Nucleus accumbens (tissue), 56 donors: ENCODE measurements at regions not wholly inside any gene's neighbourhood (a gene's known extent, or its start where the extent isn't known, plus 50 kb on each side); places are given as distances from the start of the nearest gene placed in this dataset.

Experiments
- DNase-seq, 56 donors: peaks; one replicate each; lab custom pipeline; 2025; lab: John Stamatoyannopoulos, UW

GRCh38 chr1:214199585-214199984 lies 81.4 kb upstream of the SMYD2 start:
- DNase-seq: no peak

GRCh38 chr1:214202992-214203391 lies 78.0 kb upstream of the SMYD2 start:
- no peak for DNase-seq

- no peak for DNase-seq
These were observed 75.9 kb upstream of the SMYD2 start for GRCh38 chr1:214205053-214205452.

- peak in 2 of 56 donors; percentile 11 to 12 for DNase-seq
These were observed 72.5 kb upstream of the SMYD2 start for GRCh38 chr1:214208460-214208859.

- DNase-seq: peak in 2 of 56 donors; percentile 18 to 20
These were observed 71.6 kb upstream of the SMYD2 start for GRCh38 chr1:214209260-214209808.

- no peak for DNase-seq
These were observed 67.8 kb upstream of the SMYD2 start for GRCh38 chr1:214213136-214213535.

- DNase-seq: no peak
These were observed 66.1 kb upstream of the SMYD2 start for GRCh38 chr1:214214851-214215250.

- no peak for DNase-seq
These were observed 65.4 kb upstream of the SMYD2 start for GRCh38 chr1:214215583-214215982.

- DNase-seq: no peak
These were observed 64.9 kb upstream of the SMYD2 start for GRCh38 chr1:214216021-214216420.

- DNase-seq: no peak
These were observed 64.2 kb upstream of the SMYD2 start for GRCh38 chr1:214216779-214217178.

GRCh38 chr1:214219902-214220301 lies 61.1 kb upstream of the SMYD2 start:
- DNase-seq: no peak

- no peak for DNase-seq
These were observed 60.1 kb upstream of the SMYD2 start for GRCh38 chr1:214220891-214221290.

GRCh38 chr1:214224611-214225354 lies 56.2 kb upstream of the SMYD2 start:
- peak in 3 of 56 donors; percentile 4 to 14 (median 8) for DNase-seq

GRCh38 chr1:214228976-214229375 lies 52.0 kb upstream of the SMYD2 start:
- peak in 1 of 56 donors; percentile 10 for DNase-seq

GRCh38 chr1:214229736-214230135 lies 51.2 kb upstream of the SMYD2 start:
- no peak for DNase-seq
